Fibroblast of villous mesenchyme (primary cell): ENCODE measurements at regions not wholly inside any gene's neighbourhood (a gene's known extent, or its start where the extent isn't known, plus 50 kb on each side); places are given as distances from the start of the nearest gene placed in this dataset.

Experiments
- DNase-seq: peaks from one replicate; pipeline ENCODE4 v3.0.0-alpha.2; 2010; ENCODE audit warnings: low read depth
- H3K4me3 ChIP-seq: 2 replicates; pipeline ENCODE4 v1.5.1; 2011; ENCODE audit warnings: low read depth, mild to moderate bottlenecking, low read length
- TF ChIP-seq, protein P1 (sequence below): IDR thresholded peaks from 2 replicates; pipeline ENCODE4 v1.5.1; 2012; ENCODE audit warnings: low read depth, mild to moderate bottlenecking, low read length; ENCODE audit not compliant: insufficient read depth

DNA sequence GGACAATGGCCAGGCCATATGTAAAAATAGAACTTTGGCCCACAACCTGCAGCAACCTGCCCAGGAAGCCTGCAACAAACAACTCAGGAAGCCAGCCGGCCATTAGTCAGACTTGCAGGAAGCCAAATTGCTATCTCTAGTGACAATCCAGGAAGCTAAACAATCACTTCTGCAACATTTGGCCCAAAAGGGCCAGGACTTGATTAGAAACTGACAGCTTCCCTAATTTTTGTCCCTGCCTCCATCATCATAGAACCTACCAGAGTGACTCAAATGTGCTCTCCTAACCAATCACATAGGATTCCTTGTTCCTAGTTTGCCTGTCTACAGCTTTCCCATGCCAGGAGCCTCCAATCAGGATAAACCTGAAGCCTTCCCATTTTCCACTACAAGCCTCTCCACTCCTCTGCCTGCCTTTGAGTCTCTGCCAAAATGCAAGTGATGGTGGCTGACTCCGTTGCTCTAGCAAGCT is 639.3 kb downstream of the PTPRU start:
- no peak for DNase-seq
- H3K4me3 ChIP-seq = no peak overlapping the region
- TF ChIP-seq, protein P1, sequence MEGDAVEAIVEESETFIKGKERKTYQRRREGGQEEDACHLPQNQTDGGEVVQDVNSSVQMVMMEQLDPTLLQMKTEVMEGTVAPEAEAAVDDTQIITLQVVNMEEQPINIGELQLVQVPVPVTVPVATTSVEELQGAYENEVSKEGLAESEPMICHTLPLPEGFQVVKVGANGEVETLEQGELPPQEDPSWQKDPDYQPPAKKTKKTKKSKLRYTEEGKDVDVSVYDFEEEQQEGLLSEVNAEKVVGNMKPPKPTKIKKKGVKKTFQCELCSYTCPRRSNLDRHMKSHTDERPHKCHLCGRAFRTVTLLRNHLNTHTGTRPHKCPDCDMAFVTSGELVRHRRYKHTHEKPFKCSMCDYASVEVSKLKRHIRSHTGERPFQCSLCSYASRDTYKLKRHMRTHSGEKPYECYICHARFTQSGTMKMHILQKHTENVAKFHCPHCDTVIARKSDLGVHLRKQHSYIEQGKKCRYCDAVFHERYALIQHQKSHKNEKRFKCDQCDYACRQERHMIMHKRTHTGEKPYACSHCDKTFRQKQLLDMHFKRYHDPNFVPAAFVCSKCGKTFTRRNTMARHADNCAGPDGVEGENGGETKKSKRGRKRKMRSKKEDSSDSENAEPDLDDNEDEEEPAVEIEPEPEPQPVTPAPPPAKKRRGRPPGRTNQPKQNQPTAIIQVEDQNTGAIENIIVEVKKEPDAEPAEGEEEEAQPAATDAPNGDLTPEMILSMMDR = no peak

DNA sequence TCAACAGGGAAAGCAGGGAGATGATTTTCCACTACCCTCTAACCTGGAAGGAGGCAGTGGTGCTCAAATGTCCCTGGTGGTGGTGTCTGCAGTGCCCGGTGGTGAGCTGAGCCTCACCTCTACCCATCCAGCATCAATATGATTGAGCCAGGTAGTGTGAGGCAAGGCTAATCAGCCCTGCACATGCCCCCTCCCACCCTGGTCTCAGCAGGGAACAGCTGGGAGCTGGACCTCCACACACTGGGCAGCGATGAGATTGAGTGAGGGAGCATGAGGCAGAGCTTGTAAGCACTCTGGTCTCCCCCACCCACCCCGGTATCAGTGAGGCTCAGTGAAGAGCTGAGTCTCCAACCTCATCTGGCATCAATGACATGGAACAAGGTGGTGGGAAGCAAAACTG is 634.3 kb downstream of the PTPRU start:
- DNase-seq = no peak
- no peak overlapping the region for H3K4me3 ChIP-seq
- TF ChIP-seq, protein P1 = no peak

DNA sequence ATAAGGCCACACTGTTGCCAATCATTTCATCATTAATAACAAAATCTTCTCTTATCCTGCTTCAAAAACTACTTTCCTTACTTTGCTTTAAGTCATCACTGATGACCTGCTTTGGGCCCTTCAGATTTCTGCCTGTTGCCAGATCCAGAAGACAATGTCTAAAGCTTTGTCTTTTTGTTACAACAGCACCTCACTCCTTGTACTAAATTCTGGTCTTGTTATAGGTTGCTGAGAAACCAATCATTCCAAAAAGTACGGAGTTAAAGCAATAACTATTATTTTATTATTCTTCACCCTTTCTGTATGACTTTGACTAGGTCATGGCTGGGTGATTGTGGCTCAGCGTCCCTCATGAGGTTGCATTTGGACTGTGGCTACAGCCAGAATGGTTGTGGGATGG is 633.5 kb downstream of the PTPRU start:
- DNase-seq = no peak
- TF ChIP-seq, protein P1 = no peak
- no peak overlapping the region for H3K4me3 ChIP-seq

DNA sequence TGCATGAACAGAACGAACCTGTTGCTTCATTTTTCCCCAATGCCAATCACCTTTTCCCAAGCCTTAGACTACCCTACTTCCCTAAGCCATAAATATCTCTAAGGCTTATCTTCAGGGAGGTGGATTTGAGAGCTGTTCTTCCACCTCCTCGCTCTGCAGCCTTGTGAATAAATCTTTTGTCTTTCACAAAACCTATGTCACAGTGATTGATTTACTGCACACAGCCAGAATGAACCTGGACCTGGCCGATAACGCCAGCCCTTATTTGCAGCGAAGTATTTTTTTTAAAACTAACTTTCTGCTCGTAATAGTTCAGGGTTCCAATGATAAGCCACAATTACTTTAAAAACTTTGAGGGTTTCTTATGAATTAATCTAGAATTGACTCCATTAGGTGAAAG is 632.6 kb downstream of the PTPRU start:
- H3K4me3 ChIP-seq = no peak overlapping the region
- TF ChIP-seq, protein P1 = no peak
- DNase-seq = no peak

DNA sequence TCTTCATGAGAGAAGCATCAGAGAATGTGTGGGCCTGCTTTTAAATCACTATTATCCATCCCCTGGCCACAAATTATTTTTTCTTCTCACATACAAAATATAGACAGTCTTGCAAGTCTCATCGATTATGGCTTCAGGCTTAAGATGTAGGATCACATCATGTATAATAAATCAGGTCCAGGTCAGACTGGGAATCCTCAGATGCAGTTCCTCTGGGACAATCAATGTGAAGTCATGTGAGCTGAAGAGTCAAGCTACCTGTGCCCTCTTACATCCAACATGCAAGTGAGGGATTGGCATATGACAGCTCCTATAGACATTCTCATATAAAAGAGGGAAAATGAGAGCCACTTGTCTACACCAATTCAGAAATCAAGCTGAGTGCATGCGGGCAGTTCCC is 631.8 kb downstream of the PTPRU start:
- no peak for DNase-seq
- H3K4me3 ChIP-seq = no peak overlapping the region
- TF ChIP-seq, protein P1 = no peak

DNA sequence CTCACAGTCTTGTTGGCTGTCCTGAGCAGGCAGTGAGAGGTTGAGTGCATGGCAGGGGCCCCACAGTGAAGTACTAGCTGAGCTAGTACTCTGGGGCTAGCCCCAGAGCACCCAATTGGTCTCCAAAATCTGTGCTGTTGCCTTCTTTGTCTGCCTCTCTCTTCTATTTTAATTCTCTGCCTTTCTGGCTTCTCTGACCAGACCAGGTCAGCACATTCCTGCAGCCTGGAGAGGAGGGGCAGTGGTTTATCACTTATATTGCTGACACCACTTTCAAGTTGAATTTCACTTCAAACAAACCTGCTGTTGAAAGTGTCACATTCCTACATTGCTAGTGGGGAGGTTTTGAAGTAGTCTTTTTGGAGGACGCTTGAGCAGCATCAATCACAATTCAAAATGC is 628.7 kb downstream of the PTPRU start:
- H3K4me3 ChIP-seq = no peak overlapping the region
- no peak for DNase-seq
- TF ChIP-seq, protein P1 = no peak

DNA sequence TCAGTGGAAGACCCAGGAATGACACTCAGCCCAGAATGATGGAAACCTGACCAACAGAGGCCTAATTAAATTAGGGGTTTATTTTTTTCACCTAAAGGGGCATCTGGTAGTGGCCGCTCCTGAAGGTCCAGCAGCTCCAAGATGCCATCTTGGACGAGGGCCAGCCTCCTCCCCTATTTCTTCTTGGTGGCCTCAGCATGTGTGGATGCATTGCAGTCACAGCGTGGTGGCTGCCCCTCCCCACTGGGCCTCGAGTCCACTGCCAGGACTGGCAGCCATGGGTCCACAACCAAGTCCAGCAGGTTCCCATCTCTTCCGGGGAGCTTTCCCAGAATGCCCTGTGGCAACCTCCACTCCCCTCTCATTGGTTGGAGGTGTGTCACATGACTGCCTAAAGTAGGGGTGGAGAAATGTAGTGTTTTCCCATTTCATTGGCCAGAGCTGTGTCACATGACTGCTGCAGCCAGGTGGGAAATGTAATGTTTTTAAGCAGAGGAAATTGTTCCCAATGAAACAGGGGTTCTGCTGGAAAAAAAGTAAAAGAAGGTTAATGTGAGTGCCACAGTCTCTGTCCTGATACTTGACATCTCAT is 628.2 kb downstream of the PTPRU start:
- TF ChIP-seq, protein P1 = no peak
- no peak for DNase-seq
- no peak overlapping the region for H3K4me3 ChIP-seq
